SK-N-SH treated with all-trans-retinoic acid at 6 μM for 48 hours (cell line): ENCODE measurements at regions not wholly inside any gene's neighbourhood (a gene's known extent, or its start where the extent isn't known, plus 50 kb on each side); places are given as distances from the start of the nearest gene placed in this dataset.

Experiments
- CSDC2 ChIP-seq: fragments of 250-450 bp; sonication (Bioruptor Pico); IDR thresholded peaks from 2 replicates; pipeline ENCODE4 v1.5.0; 2020; ENCODE audit warnings: mild to moderate bottlenecking, moderate library complexity
- CSRNP3 ChIP-seq: fragments of 250-450 bp; sonication (Bioruptor Pico); IDR thresholded peaks from 2 replicates; pipeline ENCODE4 v1.5.1; 2021; ENCODE audit warnings: mild to moderate bottlenecking, moderate library complexity
- GLIS3 ChIP-seq: fragments of 250-450 bp; sonication (Bioruptor Pico); IDR thresholded peaks from 2 replicates; pipeline ENCODE4 v1.5.0; 2020; ENCODE audit warnings: mild to moderate bottlenecking, moderate library complexity
- PATZ1 ChIP-seq: fragments of 250-450 bp; sonication (Bioruptor Pico); IDR thresholded peaks from 2 replicates; pipeline ENCODE4 v1.8.0; 2020; ENCODE audit warnings: mild to moderate bottlenecking, moderate library complexity, borderline replicate concordance
- POU6F1 ChIP-seq: fragments of 250-450 bp; sonication (Bioruptor Pico); IDR thresholded peaks from 2 replicates; pipeline ENCODE4 v1.8.0; 2021; ENCODE audit warnings: low read depth, mild to moderate bottlenecking, moderate library complexity, borderline replicate concordance
- SNAI2 ChIP-seq: fragments of 250-450 bp; sonication (Bioruptor Pico); IDR thresholded peaks from 2 replicates; pipeline ENCODE4 v1.5.0; 2020; ENCODE audit warnings: mild to moderate bottlenecking, moderate library complexity
- TCF4 ChIP-seq: fragments of 250-450 bp; sonication (Bioruptor Pico); IDR thresholded peaks from 2 replicates; pipeline ENCODE4 v1.8.0; 2021; ENCODE audit warnings: mild to moderate bottlenecking, moderate library complexity, borderline replicate concordance
- ZFP3 ChIP-seq: fragments of 250-450 bp; sonication (Bioruptor Pico); IDR thresholded peaks from 2 replicates; pipeline ENCODE4 v1.5.0; 2020; ENCODE audit warnings: mild to moderate bottlenecking, moderate library complexity

GRCh38 chr12:91819132-91819447 is 326.6 kb downstream of the BTG1 start:
- TF ChIP-seq TCF4 (CRISPR knock-in tag) (no peak), CSDC2 (CRISPR knock-in tag) (no peak), GLIS3 (CRISPR knock-in tag) (no peak), PATZ1 (CRISPR knock-in tag) (no peak), SNAI2 (no peak), ZFP3 (CRISPR knock-in tag) (no peak), CSRNP3 (no peak), POU6F1 (CRISPR knock-in tag) (no peak)
